ENCODE measurements at regions not wholly inside any gene's neighbourhood (a gene's known extent, or its start where the extent isn't known, plus 50 kb on each side); places are given as distances from the start of the nearest gene placed in this dataset.

GRCh38 chr2:128687565-128687964 lies 368.9 kb upstream of the HS6ST1 start:
- Histone ChIP-seq H3K27ac (ENCODE audit: low read depth in 1 of 2, low read length in 2 of 2) (no peak overlapping the region), H3K4me1 (ENCODE audit: insufficient read depth, low read length) (no peaks in the 10 kb centered on the region), H3K4me3 (ENCODE audit: low read length) (no peak overlapping the region), H3K9me3 (ENCODE audit: control insufficient read depth in 1 of 2, insufficient read depth in 1 of 2, low read length in 2 of 2) (no peaks in the 10 kb centered on the region), H3K36me3 (ENCODE audit: insufficient read depth, low read length) (no peaks in the 10 kb centered on the region), H3K27me3 (ENCODE audit: control insufficient read depth in 1 of 2, insufficient read depth in 2 of 2, low read length in 2 of 2) (peaks cover 0 to 4% of the 10 kb centered on the region in 2 experiments)
- Mint-ChIP-seq H3K36me3 (ENCODE audit: low read depth) (no peaks in the 10 kb centered on the region), H3K4me3 (no peak overlapping the region), H3K4me1 (ENCODE audit: low read depth) (peaks cover 8% of the 10 kb centered on the region), H3K9me3 (no peaks in the 10 kb centered on the region), H3K27ac (no peak overlapping the region), H3K27me3 (no peaks in the 10 kb centered on the region)
- DNase-seq, result no peak
- ChIA-PET POLR2A (no interaction called here), CTCF (no interaction called here)
- no peak for ATAC-seq (ENCODE audit: poor library complexity)
- intact Hi-C loops (cut with DNase I, micrococcal nuclease), result no loop called here
- TF ChIP-seq CTCF (IDR thresholded peaks at IDR 0.05), result no peak

DNA sequence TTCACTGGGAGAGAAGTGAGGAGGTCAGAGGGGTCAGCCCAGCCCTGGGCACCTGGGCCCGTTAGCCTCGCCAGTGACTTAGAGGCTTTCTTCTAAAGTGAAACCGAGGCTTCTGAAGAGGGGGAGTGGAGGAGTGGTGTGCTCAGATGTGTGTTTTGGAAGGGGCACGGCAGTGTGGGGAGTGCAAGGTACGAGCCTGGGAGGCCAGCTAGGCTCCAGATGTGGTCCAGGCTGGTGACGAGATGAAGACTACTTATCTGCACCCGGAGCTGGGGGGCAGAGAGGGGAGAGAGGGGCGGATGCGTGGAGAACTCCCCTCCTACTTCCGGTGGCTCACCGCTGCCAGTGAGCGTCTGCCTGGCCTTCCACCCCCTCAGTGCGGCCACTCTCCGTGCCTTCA lies 371.3 kb upstream of the HS6ST1 start:
- Mint-ChIP-seq H3K27ac (no peak overlapping the region), H3K36me3 (ENCODE audit: low read depth) (no peaks in the 10 kb centered on the region), H3K4me3 (no peak overlapping the region), H3K27me3 (no peaks in the 10 kb centered on the region), H3K4me1 (ENCODE audit: low read depth) (peaks cover 8% of the 10 kb centered on the region), H3K9me3 (no peaks in the 10 kb centered on the region)
- ATAC-seq (ENCODE audit: poor library complexity) (no peak), DNase-seq (no peak)
- ChIA-PET CTCF (no interaction called here), POLR2A (no interaction called here)
- Histone ChIP-seq H3K27me3 (ENCODE audit: control insufficient read depth in 1 of 2, insufficient read depth in 2 of 2, low read length in 2 of 2) (no peaks in the 10 kb centered on the region), H3K9me3 (ENCODE audit: control insufficient read depth in 1 of 2, insufficient read depth in 1 of 2, low read length in 2 of 2) (no peaks in the 10 kb centered on the region), H3K4me3 (ENCODE audit: low read length) (no peak overlapping the region), H3K36me3 (ENCODE audit: insufficient read depth, low read length) (no peaks in the 10 kb centered on the region), H3K27ac (ENCODE audit: low read depth in 1 of 2, low read length in 2 of 2) (no peak overlapping the region), H3K4me1 (ENCODE audit: insufficient read depth, low read length) (no peaks in the 10 kb centered on the region)
- TF ChIP-seq CTCF (IDR thresholded peaks at IDR 0.05), result no peak
- intact Hi-C loops (cut with DNase I, micrococcal nuclease), result no loop called here

- no peak for DNase-seq
- no peak overlapping the region for H3K27ac Mint-ChIP-seq
These were observed 371.8 kb upstream of the HS6ST1 start for GRCh38 chr2:128690431-128690830.

More at GRCh38 chr2:128690431-128690830, 371.8 kb upstream of the HS6ST1 start:
- Histone ChIP-seq H3K4me1 (ENCODE audit: insufficient read depth, low read length) (no peaks in the 10 kb centered on the region), H3K27ac (ENCODE audit: low read depth in 1 of 2, low read length in 2 of 2) (no peak overlapping the region), H3K9me3 (ENCODE audit: control insufficient read depth in 1 of 2, insufficient read depth in 1 of 2, low read length in 2 of 2) (no peaks in the 10 kb centered on the region), H3K36me3 (ENCODE audit: insufficient read depth, low read length) (no peaks in the 10 kb centered on the region), H3K4me3 (ENCODE audit: low read length) (no peak overlapping the region), H3K27me3 (ENCODE audit: control insufficient read depth in 1 of 2, insufficient read depth in 2 of 2, low read length in 2 of 2) (no peaks in the 10 kb centered on the region)
- CTCF ChIA-PET, result no interaction called here
- Mint-ChIP-seq H3K9me3 (no peaks in the 10 kb centered on the region), H3K4me3 (no peak overlapping the region), H3K36me3 (ENCODE audit: low read depth) (no peaks in the 10 kb centered on the region), H3K27me3 (no peaks in the 10 kb centered on the region), H3K4me1 (ENCODE audit: low read depth) (peaks cover 8% of the 10 kb centered on the region)
- no peak for TF ChIP-seq CTCF (IDR thresholded peaks at IDR 0.05)
- no peak for ATAC-seq (ENCODE audit: poor library complexity)
- POLR2A ChIA-PET, result no interaction called here
- intact Hi-C loops (cut with DNase I, micrococcal nuclease), result no loop called here

Measured in CD4-positive, alpha-beta T cell (primary cell).